Lower leg skin (tissue), 4 donors: ENCODE measurements at regions not wholly inside any gene's neighbourhood (a gene's known extent, or its start where the extent isn't known, plus 50 kb on each side); places are given as distances from the start of the nearest gene placed in this dataset.
A peak's percentile ranks its signal among the peaks of the same experiment; 100 is the strongest.

Experiments
- DNase-seq, 2 donors: peaks; one replicate each; pipeline ENCODE4 v3.0.0-alpha.2; 2019; ENCODE audit warnings: low spot score in 2 of 2
- H3K4me3 ChIP-seq: fragments of 200-600 bp; sonication (generic); 2 replicates; pipeline ENCODE4 v1.5.1; 2017; ENCODE audit warnings: mild to moderate bottlenecking, low read depth; ENCODE audit not compliant: poor library complexity, severe bottlenecking
- POLR2A ChIP-seq, 2 donors: fragments of 450-650 bp; IDR thresholded peaks; one replicate each; pipeline ENCODE4 v1.6.1; 2016 to 2017; ENCODE audit warnings: antibody characterized with exemption in 2 of 2, mild to moderate bottlenecking in 1 of 2, moderate library complexity in 1 of 2
- WGBS, 2 donors: methylation state at CpG; one replicate each; pipeline ENCODE4 v1.1.5; 2018; 5-methylcytosine and 5-hydroxymethylcytosine counted together
- intact Hi-C: fragments of 100-400 bp; cut with DNase I; formaldehyde crosslinking; loops from one replicate; pipeline ENCODE4 v1.15.0; 2023; ENCODE audit warnings: low total_unique reads
- TF ChIP-seq, protein P1 (sequence below), 3 donors: fragments of 450-650 bp; IDR thresholded peaks; one replicate each; pipeline ENCODE4 v1.5.1; 2016; ENCODE audit warnings: antibody characterized with exemption in 3 of 3, mild to moderate bottlenecking in 3 of 3, moderate library complexity in 2 of 3

DNA sequence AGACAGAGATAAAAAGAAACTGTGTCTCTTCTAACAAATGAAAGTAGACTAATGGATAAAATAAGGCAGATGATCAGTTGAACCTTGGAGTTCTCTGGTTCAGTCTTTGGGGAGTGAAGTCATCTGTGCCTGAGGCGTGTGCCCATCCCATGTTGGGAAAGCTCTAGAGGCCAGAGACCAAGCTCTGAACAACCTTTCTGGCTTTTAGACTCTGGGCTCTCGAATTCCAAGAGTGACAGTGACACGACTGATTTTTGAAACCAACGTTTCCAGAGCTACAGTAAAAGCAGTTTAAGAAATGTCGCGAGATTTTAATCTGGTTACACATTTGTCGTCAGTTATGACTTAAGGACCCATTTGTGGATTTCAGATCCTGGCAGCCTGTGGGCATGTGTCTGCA lies 83.7 kb upstream of the APCDD1 start:
- WGBS, 2 donors, result 45 to 56% methylated on average over 7 of the region's 7 CpGs
- TF ChIP-seq POLR2A (IDR thresholded peaks at IDR 0.05), result no peak
- TF ChIP-seq, protein P1, sequence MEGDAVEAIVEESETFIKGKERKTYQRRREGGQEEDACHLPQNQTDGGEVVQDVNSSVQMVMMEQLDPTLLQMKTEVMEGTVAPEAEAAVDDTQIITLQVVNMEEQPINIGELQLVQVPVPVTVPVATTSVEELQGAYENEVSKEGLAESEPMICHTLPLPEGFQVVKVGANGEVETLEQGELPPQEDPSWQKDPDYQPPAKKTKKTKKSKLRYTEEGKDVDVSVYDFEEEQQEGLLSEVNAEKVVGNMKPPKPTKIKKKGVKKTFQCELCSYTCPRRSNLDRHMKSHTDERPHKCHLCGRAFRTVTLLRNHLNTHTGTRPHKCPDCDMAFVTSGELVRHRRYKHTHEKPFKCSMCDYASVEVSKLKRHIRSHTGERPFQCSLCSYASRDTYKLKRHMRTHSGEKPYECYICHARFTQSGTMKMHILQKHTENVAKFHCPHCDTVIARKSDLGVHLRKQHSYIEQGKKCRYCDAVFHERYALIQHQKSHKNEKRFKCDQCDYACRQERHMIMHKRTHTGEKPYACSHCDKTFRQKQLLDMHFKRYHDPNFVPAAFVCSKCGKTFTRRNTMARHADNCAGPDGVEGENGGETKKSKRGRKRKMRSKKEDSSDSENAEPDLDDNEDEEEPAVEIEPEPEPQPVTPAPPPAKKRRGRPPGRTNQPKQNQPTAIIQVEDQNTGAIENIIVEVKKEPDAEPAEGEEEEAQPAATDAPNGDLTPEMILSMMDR (IDR thresholded peaks at IDR 0.05), result no peak
- no peak overlapping the region for H3K4me3 ChIP-seq
- DNase-seq, result no peak
- intact Hi-C loops, result no loop called here

DNA sequence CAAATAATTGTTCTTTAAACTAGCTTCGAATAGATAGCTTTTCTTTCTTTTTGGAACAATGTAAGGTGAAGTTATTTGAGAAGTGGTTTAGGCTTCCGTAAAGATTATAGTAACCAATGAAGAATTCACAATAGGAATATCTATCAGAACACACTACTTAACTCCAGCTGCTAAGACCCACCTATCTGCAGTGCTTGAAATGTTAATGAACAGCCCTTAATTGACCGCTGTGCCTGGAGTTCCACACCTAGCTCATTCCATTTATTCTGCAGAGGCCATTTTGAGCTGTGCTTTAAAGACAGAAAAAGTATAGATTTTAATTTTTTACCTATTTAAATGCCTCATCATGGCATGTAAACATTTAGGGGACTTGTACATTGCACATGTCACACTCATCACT lies 83.3 kb upstream of the APCDD1 start:
- TF ChIP-seq, protein P1 (IDR thresholded peaks at IDR 0.05), result no peak
- no peak for TF ChIP-seq POLR2A (IDR thresholded peaks at IDR 0.05)
- WGBS, 2 donors, result 81 to 86% methylated on average over 3 of the region's 3 CpGs
- intact Hi-C loops, result no loop called here
- H3K4me3 ChIP-seq, result no peak overlapping the region
- DNase-seq, result no peak

DNA sequence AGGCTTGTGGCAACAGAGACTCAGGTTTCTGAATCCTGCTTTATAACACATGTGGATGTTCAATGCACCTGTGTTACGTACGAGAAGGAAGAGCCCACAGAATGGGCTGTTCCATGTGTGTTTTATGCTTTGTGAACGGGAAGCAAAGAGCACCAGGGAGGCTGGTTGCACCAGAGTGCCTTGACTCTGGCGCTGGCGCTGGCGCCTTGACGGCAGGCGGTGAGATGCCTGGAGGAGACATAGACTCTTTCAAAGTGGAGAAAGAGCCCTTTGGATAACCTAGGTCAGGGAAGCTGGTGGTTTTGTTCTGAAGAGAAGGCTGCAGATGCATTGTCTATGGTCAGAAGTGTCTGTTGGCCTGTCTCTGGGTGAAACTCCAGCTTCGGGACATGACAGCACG lies 80.2 kb upstream of the APCDD1 start:
- no peak for DNase-seq
- 50 to 55% methylated on average over 10 of the region's 10 CpGs for WGBS, 2 donors
- TF ChIP-seq, protein P1 (IDR thresholded peaks at IDR 0.05), result no peak
- TF ChIP-seq POLR2A (IDR thresholded peaks at IDR 0.05), result no peak
- intact Hi-C loops, result no loop called here
- no peak overlapping the region for H3K4me3 ChIP-seq

DNA sequence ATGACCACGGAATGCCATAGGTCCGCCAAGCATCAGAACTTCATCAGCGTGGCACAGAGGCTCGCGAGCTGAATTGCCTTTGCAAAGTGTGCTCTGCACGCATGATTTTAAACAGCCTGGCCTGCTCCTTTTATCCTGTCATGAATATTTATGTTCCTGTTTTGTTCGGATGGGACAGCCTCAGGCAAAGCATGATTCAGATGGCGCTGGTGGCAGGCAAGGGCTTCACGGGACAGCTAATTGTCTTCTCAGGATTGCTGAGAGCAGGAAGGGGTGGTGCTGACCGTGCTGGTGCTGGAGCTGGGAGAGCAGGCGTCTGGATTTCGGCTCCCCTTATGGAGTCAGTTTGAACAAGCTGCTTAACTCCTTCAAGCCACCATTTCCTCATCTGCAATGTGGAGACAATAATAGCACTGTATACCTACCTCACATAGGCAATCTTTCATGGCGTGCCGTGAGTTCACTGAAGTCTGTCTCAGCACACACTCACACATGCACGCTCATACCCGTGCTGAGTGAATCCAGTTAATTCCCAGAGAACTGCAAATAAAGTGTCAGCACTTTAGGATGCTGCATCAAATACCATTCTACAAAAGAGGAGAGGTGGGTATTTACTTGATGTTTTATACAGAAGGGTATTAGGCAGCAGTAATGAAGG lies 79.7 kb upstream of the APCDD1 start:
- peak in 1 of 2 donors; percentile 78 for DNase-seq
- intact Hi-C loops, result no loop called here
- WGBS, 2 donors, result 42 to 49% methylated on average over 16 of the region's 16 CpGs
- no peak overlapping the region for H3K4me3 ChIP-seq
- no peak for TF ChIP-seq POLR2A (IDR thresholded peaks at IDR 0.05)
- TF ChIP-seq, protein P1 (IDR thresholded peaks at IDR 0.05), result no peak

DNA sequence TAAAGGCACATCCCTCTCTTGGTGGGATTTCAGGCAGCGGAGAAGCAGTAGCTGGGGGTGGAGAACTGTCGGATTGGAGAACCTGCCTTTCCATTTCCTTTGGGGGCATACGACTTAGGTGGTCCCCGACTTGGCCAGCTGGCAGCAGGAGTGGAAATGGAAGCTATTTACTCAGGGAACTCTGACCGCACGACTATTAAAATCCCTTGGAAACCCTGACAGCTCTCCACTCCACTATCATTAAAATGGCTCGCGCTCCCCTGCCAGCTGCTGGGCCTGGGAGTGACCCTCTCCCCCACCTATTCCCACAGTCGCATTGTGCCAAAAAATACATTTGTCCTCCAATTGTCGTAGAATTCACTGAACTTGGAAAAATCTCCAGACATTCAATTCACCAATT lies 77.7 kb upstream of the APCDD1 start:
- TF ChIP-seq, protein P1 (IDR thresholded peaks at IDR 0.05), result no peak
- TF ChIP-seq POLR2A (IDR thresholded peaks at IDR 0.05), result no peak
- WGBS, 2 donors, result 52% methylated on average over 10 of the region's 10 CpGs
- no peak for DNase-seq

DNA sequence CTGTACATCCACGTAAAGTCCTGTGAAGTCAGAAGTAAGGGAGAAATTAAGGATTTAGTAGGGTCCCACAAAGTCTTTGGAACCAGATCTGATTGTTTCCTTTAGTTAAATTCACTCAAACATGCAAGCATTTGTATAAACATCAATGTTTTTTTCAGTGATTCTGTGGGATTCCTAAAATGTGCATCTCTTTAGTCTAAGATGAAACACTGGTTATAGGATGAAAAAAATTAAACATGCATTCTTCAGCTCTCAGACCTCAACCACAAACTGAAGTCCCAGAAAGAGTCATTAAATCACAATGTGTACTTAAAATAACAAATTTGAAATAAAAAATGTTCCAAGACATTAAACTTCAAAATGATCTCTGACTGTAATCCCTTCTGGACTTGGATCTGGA lies 76.5 kb upstream of the APCDD1 start:
- intact Hi-C loops, result no loop called here
- 78 to 100% methylated on average over 1 of the region's 1 CpG for WGBS, 2 donors
- H3K4me3 ChIP-seq, result no peak overlapping the region
- TF ChIP-seq, protein P1 (IDR thresholded peaks at IDR 0.05), result no peak
- no peak for TF ChIP-seq POLR2A (IDR thresholded peaks at IDR 0.05)
- no peak for DNase-seq

More for the DNA sequence above, 77.7 kb upstream of the APCDD1 start:
- intact Hi-C loops, result no loop called here
- no peak overlapping the region for H3K4me3 ChIP-seq
